HepG2 (cell line): ENCODE measurements at regions not wholly inside any gene's neighbourhood (a gene's known extent, or its start where the extent isn't known, plus 50 kb on each side); places are given as distances from the start of the nearest gene placed in this dataset.

Source experiments
- ATAC-seq: fragments of 200-7000 bp; cut with Tn5 transposase; 3 replicates; pipeline ENCODE4 v1.9.1; 2020; ENCODE audit warnings: mild to moderate bottlenecking, moderate library complexity
- BruUV-seq: library from RNA; stranded (reverse); fragments of 400-500 nt; replicated peaks from 2 replicates; lab custom pipeline; 2021; lab: Mats Ljungman, UMichigan
- CTCF ChIA-PET: fragments of 300-600 bp; formaldehyde crosslinking; extraction: SDS; loops from one replicate; lab custom pipeline; 2021; ENCODE audit warnings: low total read pairs, inconsistent platforms, low intra/inter-chr PET ratio; lab: Yijun Ruan, JAX
- POLR2A ChIA-PET: fragments of 350-600 bp; sonication (Branson Sonifier 250); formaldehyde crosslinking; loops from one replicate; lab custom pipeline; 2020; ENCODE audit warnings: antibody characterized with exemption, inconsistent platforms; lab: Yijun Ruan, JAX
- DNase-seq: peaks from one replicate; pipeline ENCODE4 v3.0.0-alpha.2; 2015; ENCODE audit warnings: low spot score
- FAIRE-seq: peaks from 3 replicates; lab custom pipeline; 2011; peaks lifted over from hg19 to GRCh38; lab: Jason Lieb, UNC
- H2AFZ ChIP-seq: one replicate; pipeline ENCODE4 v1.6.1; 2011; ENCODE audit warnings: low read length, inconsistent platforms
- H3K27ac ChIP-seq: fragments of 300-600 bp; 3 replicates; pipeline ENCODE4 v1.8.0; 2011; ENCODE audit warnings: mixed run types, mild to moderate bottlenecking, mixed read lengths, low read length, inconsistent platforms; ENCODE audit not compliant: insufficient read depth; ENCODE audit errors: extremely low read length
- H3K27me3 ChIP-seq, 2 experiments: fragments of 200-600 bp in 1 of 2; 2 replicates in 1 of 2; 3 replicates in 1 of 2; pipeline versions ENCODE4 v1.6.0 to v1.8.0; 2011; ENCODE audit warnings: low read length in 2 of 2, mild to moderate bottlenecking in 2 of 2, moderate library complexity in 2 of 2, inconsistent platforms in 1 of 2; ENCODE audit not compliant: insufficient read depth in 2 of 2, control insufficient read depth in 1 of 2
- H3K36me3 ChIP-seq, 2 experiments: fragments of 200-600 bp in 1 of 2; replicated peaks in 1 of 2; 2 replicates in 1 of 2; 3 replicates in 1 of 2; pipeline versions ENCODE4 v1.5.1 to v1.8.0; 2011; ENCODE audit warnings: low read length in 2 of 2, inconsistent platforms in 1 of 2; ENCODE audit not compliant: insufficient read depth in 2 of 2, control insufficient read depth in 1 of 2
- H3K4me1 ChIP-seq: 2 replicates; pipeline ENCODE4 v1.5.1; 2012; ENCODE audit warnings: low read length, inconsistent platforms; ENCODE audit not compliant: insufficient read depth
- H3K4me2 ChIP-seq: 2 replicates; pipeline ENCODE4 v1.6.0; 2011; ENCODE audit warnings: low read depth, low read length, inconsistent platforms
- H3K4me3 ChIP-seq, 3 experiments: fragments of 200-600 bp in 1 of 3; sonication (generic), shearing (Covaris generic) in 1 of 3; replicated peaks in 1 of 3; 2 replicates each; pipeline ENCODE4 v1.5.1; 2011 to 2016; ENCODE audit warnings: low read length in 3 of 3, inconsistent platforms in 2 of 3, low read depth in 2 of 3, mild to moderate bottlenecking in 2 of 3, control low read depth in 1 of 3, mixed read lengths in 1 of 3; ENCODE audit not compliant: insufficient read depth in 1 of 3
- H3K79me2 ChIP-seq: one replicate; pipeline ENCODE4 v1.6.1; 2011; ENCODE audit warnings: low read length, inconsistent platforms; ENCODE audit not compliant: insufficient read depth
- H3K9ac ChIP-seq: 2 replicates; pipeline ENCODE4 v1.6.0; 2011; ENCODE audit warnings: mild to moderate bottlenecking, low read depth, low read length, inconsistent platforms; ENCODE audit not compliant: insufficient read depth
- H3K9me3 ChIP-seq: 2 replicates; pipeline ENCODE4 v1.5.1; 2012; ENCODE audit warnings: mild to moderate bottlenecking, low read length
- H4K20me1 ChIP-seq: 2 replicates; pipeline ENCODE4 v1.6.0; 2011; ENCODE audit warnings: inconsistent platforms, mild to moderate bottlenecking, low read length, moderate library complexity; ENCODE audit not compliant: insufficient read depth
- ATRX ChIP-seq: sonication (generic); formaldehyde crosslinking; IDR thresholded peaks from 2 replicates; pipeline ENCODE4 v1.4.0; 2020; ENCODE audit warnings: missing genetic modification reagents, borderline replicate concordance
- MAFK ChIP-seq, 2 experiments: IDR thresholded peaks in 1 of 2; conservative IDR thresholded peaks in 1 of 2; 2 replicates each; pipeline ENCODE4 v1.6.1; 2011; ENCODE audit warnings: improper control_type of control experiment in 2 of 2, low read length in 2 of 2
- MTERF4 ChIP-seq: sonication (generic); formaldehyde crosslinking; IDR thresholded peaks from 2 replicates; pipeline ENCODE4 v1.8.0; 2023; ENCODE audit warnings: mild to moderate bottlenecking, missing genetic modification reagents
- ZBTB44 ChIP-seq: sonication (generic); formaldehyde crosslinking; IDR thresholded peaks from 2 replicates; pipeline ENCODE4 v1.4.0; 2020; ENCODE audit warnings: missing genetic modification reagents
- WGBS: methylation state at CpG from one replicate; pipeline ENCODE4 v1.1.6; 2017; ENCODE audit warnings: low lambda C conversion rate; 5-methylcytosine and 5-hydroxymethylcytosine counted together
- in situ Hi-C: cut with HindIII; loops from 2 replicates; pipeline ENCODE4 v1.10.0; 2017; ENCODE audit warnings: low pct_unique_long_range_greater_than_20kb; ENCODE audit not compliant: extremely low pct_ligation_motif_present
- intact Hi-C: fragments of 100-400 bp; cut with micrococcal nuclease; formaldehyde crosslinking; loops from one replicate; pipeline ENCODE4 v1.10.0; 2022; ENCODE audit not compliant: unreplicated experiment

- FAIRE-seq, result no peak
- H3K9ac ChIP-seq, result no peak overlapping the region
- no peak overlapping the region for H3K4me2 ChIP-seq
- H3K27me3 ChIP-seq, result no peaks in the 10 kb centered on the region
- H3K9me3 ChIP-seq, result peaks cover 11% of the 10 kb centered on the region; the same call in 1 of the 2 replicates
- H3K27ac ChIP-seq, result no peak overlapping the region
- intact Hi-C loops (no loop called here), in situ Hi-C loops (no loop called here)
- DNase-seq, result no peak
- ATAC-seq, result no peak
- TF ChIP-seq MTERF4 (no peak), ZBTB44 (CRISPR knock-in tag) (no peak)
- no peak overlapping the region for H2AFZ ChIP-seq
- H3K4me1 ChIP-seq, result no peaks in the 10 kb centered on the region
- POLR2A ChIA-PET, result no interaction called here
- H3K36me3 ChIP-seq, result no peaks in the 10 kb centered on the region
- BruUV-seq, result no TSS peak
- H4K20me1 ChIP-seq, result no peaks in the 10 kb centered on the region
- H3K4me3 ChIP-seq, result no peak overlapping the region
- CTCF ChIA-PET, result no interaction called here
- H3K79me2 ChIP-seq, result no peaks in the 10 kb centered on the region
Observed at GRCh38 chr12:90333939-90334338, 621.0 kb downstream of the CCER1 start.

GRCh38 chr12:90333424-90333823, 621.6 kb downstream of the CCER1 start:
- H3K79me2 ChIP-seq, result no peaks in the 10 kb centered on the region
- TF ChIP-seq MAFK (conservative IDR thresholded peaks at IDR 0.05 in 1 of 2, IDR thresholded peaks at IDR 0.05 in 1 of 2; ENCODE audit: low read length in 2 of 2), result peak in 1 of 2 experiments; percentile 36; a peak in 2 of 4 replicates
- TF ChIP-seq ATRX, result no peak
- no peak overlapping the region for H2AFZ ChIP-seq
- ChIA-PET CTCF (no interaction called here), POLR2A (no interaction called here)
- H3K4me3 ChIP-seq, result no peak overlapping the region
- no TSS peak for BruUV-seq
- H3K4me2 ChIP-seq, result no peak overlapping the region
- FAIRE-seq, result no peak
- in situ Hi-C loops, result no loop called here
- H3K27ac ChIP-seq, result no peak overlapping the region
- H3K36me3 ChIP-seq, result no peaks in the 10 kb centered on the region
- H3K4me1 ChIP-seq, result no peaks in the 10 kb centered on the region
- H3K27me3 ChIP-seq, result no peaks in the 10 kb centered on the region
- intact Hi-C loops, result no loop called here
- H3K9me3 ChIP-seq, result peaks cover 11% of the 10 kb centered on the region; the same call in 1 of the 2 replicates
- no peak for DNase-seq
- WGBS, result 2% methylated on average over 2 of the region's 2 CpGs
- ATAC-seq, result no peak
- H3K9ac ChIP-seq, result no peak overlapping the region
- no peaks in the 10 kb centered on the region for H4K20me1 ChIP-seq
